ENCODE measurements at regions not wholly inside any gene's neighbourhood (a gene's known extent, or its start where the extent isn't known, plus 50 kb on each side); places are given as distances from the start of the nearest gene placed in this dataset.

- peaks cover 7 to 12% of the 10 kb centered on the region in 2 experiments for H3K27me3 ChIP-seq (ENCODE audit: control insufficient read depth in 2 of 2, insufficient read depth in 2 of 2, low read length in 2 of 2)
- no peak overlapping the region for H3K27ac ChIP-seq (ENCODE audit: extremely low read depth, low read depth, low read length)
- no peak overlapping the region for H3K4me3 ChIP-seq
- no TSS peak for BruUV-seq (replicated peaks)
- CTCF ChIA-PET (ENCODE audit: low intra/inter-chr PET ratio) = no interaction called here
- no peak for FAIRE-seq
- no peaks in the 10 kb centered on the region for H3K9me1 ChIP-seq (ENCODE audit: control insufficient read depth, insufficient read depth, low read length)
- H3K4me1 ChIP-seq (replicated peaks in 1 of 2; ENCODE audit: control insufficient read depth in 2 of 2, insufficient read depth in 2 of 2, low read length in 2 of 2) = no peaks in the 10 kb centered on the region
- DNase-seq (ENCODE audit: extremely low read depth in 1 of 4, low spot score in 3 of 4) = no peak
- TF ChIP-seq OTX1 (CRISPR knock-in tag; IDR thresholded peaks at IDR 0.05) (no peak), C11orf30 (IDR thresholded peaks at IDR 0.05; ENCODE audit: low read depth) (peak; percentile 27; the same call in 1 of the 2 replicates), CEBPG (CRISPR knock-in tag; IDR thresholded peaks at IDR 0.05) (no peak), CEBPG (tag; conservative IDR thresholded peaks at IDR 0.05 in 1 of 2, IDR thresholded peaks at IDR 0.05 in 1 of 2) (peak in 1 of 2 experiments; percentile 60; a peak in 2 of 4 replicates), NFE2 (IDR thresholded peaks at IDR 0.05; ENCODE audit: low read depth) (0 out of 2 replicates have a peak, but pooled peaks have one; percentile 49), KAT7 (CRISPR knock-in tag; IDR thresholded peaks at IDR 0.05; ENCODE audit: borderline replicate concordance) (no peak), FOSL1 (tag; conservative IDR thresholded peaks at IDR 0.05) (0 out of 2 replicates have a peak, but pooled peaks have one; percentile 14), EHMT2 (IDR thresholded peaks at IDR 0.05) (no peak), ATF3 (IDR thresholded peaks at IDR 0.05) (peak; percentile 47), ATF3 (CRISPR knock-in tag; conservative IDR thresholded peaks at IDR 0.05) (no peak), MAFG (tag; conservative IDR thresholded peaks at IDR 0.05) (peak; percentile 42)
- H3K79me2 ChIP-seq (ENCODE audit: control insufficient read depth, insufficient read depth, low read length) = no peaks in the 10 kb centered on the region
- no peak overlapping the region for H2AFZ ChIP-seq (ENCODE audit: low read depth, low read length)
- no peaks in the 10 kb centered on the region for H4K20me1 ChIP-seq (replicated peaks; ENCODE audit: control insufficient read depth, insufficient read depth, low read length)
- POLR2A ChIA-PET = no interaction called here
- in situ Hi-C loops (cut with MboI) (no loop called here), intact Hi-C loops (cut with micrococcal nuclease) (no loop called here)
- H3K9me3 ChIP-seq (replicated peaks; ENCODE audit: control insufficient read depth, insufficient read depth, low read depth, low read length) = no peaks in the 10 kb centered on the region
- ATAC-seq = no peak
- no peak overlapping the region for H3K4me2 ChIP-seq (ENCODE audit: insufficient read depth, low read length)
- WGBS (ENCODE audit: insufficient coverage, low coverage, missing lambda C conversion rate) = under 1% methylated on average over 11 of the region's 11 CpGs
- H3K36me3 ChIP-seq (ENCODE audit: control insufficient read depth, insufficient read depth, low read length) = no peaks in the 10 kb centered on the region
- no peak overlapping the region for H3K9ac ChIP-seq (ENCODE audit: insufficient read depth in 1 of 2, low read depth in 2 of 2, low read length in 2 of 2)
Observed at GRCh38 chr15:91561371-91562100, 292.0 kb upstream of the SLCO3A1 start.
